DOHH2 (cell line): ENCODE measurements at regions not wholly inside any gene's neighbourhood (a gene's known extent, or its start where the extent isn't known, plus 50 kb on each side); places are given as distances from the start of the nearest gene placed in this dataset.

Source experiments
- H3F3A ChIP-seq: fragments of 200-600 bp; sonication (generic), shearing (Covaris generic); 2 replicates; pipeline ENCODE4 v1.6.0; 2016; ENCODE audit warnings: antibody characterized with exemption, mild to moderate bottlenecking; ENCODE audit not compliant: control insufficient read depth, insufficient read depth
- H3K27ac ChIP-seq: fragments of 200-600 bp; sonication (generic); 2 replicates; pipeline ENCODE4 v1.5.1; 2014; ENCODE audit warnings: low read depth, mild to moderate bottlenecking, low read length, moderate library complexity
- H3K27me3 ChIP-seq: fragments of 200-600 bp; sonication (generic); 2 replicates; pipeline ENCODE4 v1.6.1; 2014; ENCODE audit warnings: mild to moderate bottlenecking, low read length, mixed read lengths; ENCODE audit not compliant: control insufficient read depth
- H3K36me3 ChIP-seq: fragments of 200-600 bp; sonication (generic); 2 replicates; pipeline ENCODE4 v1.6.1; 2014; ENCODE audit warnings: mild to moderate bottlenecking, low read length, moderate library complexity, mixed read lengths; ENCODE audit not compliant: control insufficient read depth
- H3K4me1 ChIP-seq: fragments of 200-600 bp; sonication (generic); 2 replicates; pipeline ENCODE4 v1.6.1; 2014; ENCODE audit warnings: mild to moderate bottlenecking, low read length, mixed read lengths; ENCODE audit not compliant: control insufficient read depth
- H3K4me2 ChIP-seq: fragments of 200-600 bp; sonication (generic); 2 replicates; pipeline ENCODE4 v1.6.0; 2014; ENCODE audit warnings: mild to moderate bottlenecking, low read length, moderate library complexity
- H3K4me3 ChIP-seq: fragments of 200-600 bp; sonication (generic); 2 replicates; pipeline ENCODE4 v1.5.1; 2014; ENCODE audit warnings: mild to moderate bottlenecking, low read length, mixed read lengths
- H3K79me2 ChIP-seq: fragments of 200-600 bp; sonication (generic); 2 replicates; pipeline ENCODE4 v1.6.1; 2014; ENCODE audit warnings: mild to moderate bottlenecking, low read length, mixed read lengths; ENCODE audit not compliant: control insufficient read depth
- H3K9me2 ChIP-seq: fragments of 200-600 bp; sonication (generic); replicated peaks from 2 replicates; pipeline ENCODE4 v1.6.1; 2014; ENCODE audit warnings: mild to moderate bottlenecking, low read length, mixed read lengths; ENCODE audit not compliant: control insufficient read depth
- H3K9me3 ChIP-seq: fragments of 200-600 bp; sonication (generic); 2 replicates; pipeline ENCODE4 v1.6.1; 2014; ENCODE audit warnings: antibody characterized with exemption, low read length, mixed read lengths; ENCODE audit not compliant: control insufficient read depth, insufficient read depth
- H4K20me1 ChIP-seq: fragments of 200-600 bp; sonication (generic); 2 replicates; pipeline ENCODE4 v1.6.0; 2014; ENCODE audit warnings: low read depth, mild to moderate bottlenecking, antibody characterized with exemption, low read length, moderate library complexity; ENCODE audit not compliant: control insufficient read depth, insufficient read depth
- CTCF ChIP-seq: fragments of 200-600 bp; sonication (generic); IDR thresholded peaks from one replicate; pipeline ENCODE4 v1.5.1; 2014; ENCODE audit warnings: antibody characterized with exemption, mild to moderate bottlenecking, low read depth, low read length; ENCODE audit not compliant: poor library complexity, severe bottlenecking
- EZH2phosphoT487 ChIP-seq: fragments of 200-600 bp; sonication (generic); IDR thresholded peaks from 2 replicates; pipeline ENCODE4 v1.6.1; 2017; ENCODE audit warnings: borderline replicate concordance, mild to moderate bottlenecking, antibody characterized with exemption, low read length, moderate library complexity, mixed read lengths

DNA sequence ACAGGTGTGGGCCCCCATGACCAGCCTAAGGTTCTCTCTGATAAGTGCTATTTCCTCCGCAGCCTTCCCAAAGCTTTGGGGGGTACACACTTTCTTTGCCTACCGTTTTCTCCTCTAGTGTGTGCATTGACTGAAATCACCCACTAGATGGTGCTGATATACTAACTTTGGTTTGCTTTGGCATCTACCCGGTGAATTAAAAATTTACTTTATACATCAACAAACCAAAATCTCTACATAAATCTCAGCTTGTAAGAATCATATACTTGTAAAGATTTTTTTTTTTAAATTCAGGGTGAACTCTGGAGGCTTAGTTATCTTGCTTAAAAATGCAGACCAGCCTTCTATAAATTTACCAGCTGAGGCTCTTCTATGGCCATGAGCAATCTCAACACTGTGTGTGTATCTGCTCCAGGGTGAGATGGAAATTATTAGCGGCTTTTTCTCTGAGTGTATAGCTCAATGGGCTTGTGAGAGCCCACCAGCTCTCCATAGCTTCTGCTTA, 475.7 kb upstream of the TNC start:
- Histone ChIP-seq H4K20me1 (no peaks in the 10 kb centered on the region), H3K4me2 (no peak overlapping the region), H3K4me3 (no peak overlapping the region), H3K27me3 (peaks cover 21% of the 10 kb centered on the region), H3K27ac (no peak overlapping the region), H3K4me1 (no peaks in the 10 kb centered on the region), H3K36me3 (no peaks in the 10 kb centered on the region), H3K79me2 (no peaks in the 10 kb centered on the region), H3K9me3 (no peaks in the 10 kb centered on the region), H3K9me2 (no peaks in the 10 kb centered on the region), H3F3A (no peaks in the 10 kb centered on the region)
- peak; percentile 70 for TF ChIP-seq CTCF
- no peak for TF ChIP-seq EZH2phosphoT487

DNA sequence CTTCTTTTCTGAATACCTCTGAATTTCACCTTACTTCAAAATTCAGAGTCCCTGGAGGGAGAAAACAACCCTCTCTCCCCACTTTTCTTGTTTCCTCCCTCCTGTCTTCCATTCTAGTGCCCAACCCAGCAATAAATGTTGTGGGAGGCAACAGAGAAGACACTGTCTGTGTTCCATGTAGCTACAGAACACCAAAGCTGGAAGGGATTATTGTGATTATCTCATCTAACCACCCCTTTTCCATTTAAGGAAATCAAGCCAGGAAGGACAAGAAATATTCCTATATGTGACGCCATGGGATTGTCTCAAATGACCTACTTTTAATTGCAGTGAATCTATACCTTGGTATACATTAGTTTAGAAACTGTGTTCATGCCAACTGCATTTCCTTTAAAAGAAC, 476.6 kb upstream of the TNC start:
- Histone ChIP-seq H3K4me3 (no peak overlapping the region), H3K4me2 (no peak overlapping the region), H3K9me2 (no peaks in the 10 kb centered on the region), H3K27me3 (peaks cover 21% of the 10 kb centered on the region), H3K79me2 (no peaks in the 10 kb centered on the region), H3K27ac (no peak overlapping the region), H3F3A (no peaks in the 10 kb centered on the region), H3K4me1 (no peaks in the 10 kb centered on the region), H3K9me3 (no peaks in the 10 kb centered on the region), H4K20me1 (no peaks in the 10 kb centered on the region), H3K36me3 (no peaks in the 10 kb centered on the region)
- TF ChIP-seq CTCF (no peak), EZH2phosphoT487 (no peak)

- Histone ChIP-seq H3K79me2 (no peaks in the 10 kb centered on the region), H3K4me2 (no peak overlapping the region), H3K36me3 (no peaks in the 10 kb centered on the region), H3K4me1 (no peaks in the 10 kb centered on the region), H3K9me2 (no peaks in the 10 kb centered on the region), H3K9me3 (no peaks in the 10 kb centered on the region), H3K27ac (no peak overlapping the region), H3K4me3 (no peak overlapping the region), H3K27me3 (peaks cover 21% of the 10 kb centered on the region), H3F3A (no peaks in the 10 kb centered on the region), H4K20me1 (no peaks in the 10 kb centered on the region)
- no peak for TF ChIP-seq CTCF
- no peak for TF ChIP-seq EZH2phosphoT487
Measured at GRCh38 chr9:115596021-115596745, 478.2 kb upstream of the TNC start.
